C4-2B (cell line): ENCODE measurements at regions not wholly inside any gene's neighbourhood (a gene's known extent, or its start where the extent isn't known, plus 50 kb on each side); places are given as distances from the start of the nearest gene placed in this dataset.

Experiments
- H3K27ac ChIP-seq: fragments of 450-650 bp; 2 replicates; pipeline ENCODE4 v1.5.1; 2017
- ZFX ChIP-seq: fragments of 450-650 bp; IDR thresholded peaks from 2 replicates; pipeline ENCODE4 v1.6.1; 2017
- TF ChIP-seq, protein P1 (sequence below): fragments of 450-650 bp; conservative IDR thresholded peaks from 2 replicates; pipeline ENCODE4 v1.5.1; 2017; ENCODE audit warnings: mild to moderate bottlenecking

- no peak overlapping the region for H3K27ac ChIP-seq
- TF ChIP-seq, protein P1, sequence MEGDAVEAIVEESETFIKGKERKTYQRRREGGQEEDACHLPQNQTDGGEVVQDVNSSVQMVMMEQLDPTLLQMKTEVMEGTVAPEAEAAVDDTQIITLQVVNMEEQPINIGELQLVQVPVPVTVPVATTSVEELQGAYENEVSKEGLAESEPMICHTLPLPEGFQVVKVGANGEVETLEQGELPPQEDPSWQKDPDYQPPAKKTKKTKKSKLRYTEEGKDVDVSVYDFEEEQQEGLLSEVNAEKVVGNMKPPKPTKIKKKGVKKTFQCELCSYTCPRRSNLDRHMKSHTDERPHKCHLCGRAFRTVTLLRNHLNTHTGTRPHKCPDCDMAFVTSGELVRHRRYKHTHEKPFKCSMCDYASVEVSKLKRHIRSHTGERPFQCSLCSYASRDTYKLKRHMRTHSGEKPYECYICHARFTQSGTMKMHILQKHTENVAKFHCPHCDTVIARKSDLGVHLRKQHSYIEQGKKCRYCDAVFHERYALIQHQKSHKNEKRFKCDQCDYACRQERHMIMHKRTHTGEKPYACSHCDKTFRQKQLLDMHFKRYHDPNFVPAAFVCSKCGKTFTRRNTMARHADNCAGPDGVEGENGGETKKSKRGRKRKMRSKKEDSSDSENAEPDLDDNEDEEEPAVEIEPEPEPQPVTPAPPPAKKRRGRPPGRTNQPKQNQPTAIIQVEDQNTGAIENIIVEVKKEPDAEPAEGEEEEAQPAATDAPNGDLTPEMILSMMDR, result no peak
- no peak for TF ChIP-seq ZFX
Observed at GRCh38 chr18:72375618-72376017, 168.5 kb downstream of the CBLN2 start.

DNA sequence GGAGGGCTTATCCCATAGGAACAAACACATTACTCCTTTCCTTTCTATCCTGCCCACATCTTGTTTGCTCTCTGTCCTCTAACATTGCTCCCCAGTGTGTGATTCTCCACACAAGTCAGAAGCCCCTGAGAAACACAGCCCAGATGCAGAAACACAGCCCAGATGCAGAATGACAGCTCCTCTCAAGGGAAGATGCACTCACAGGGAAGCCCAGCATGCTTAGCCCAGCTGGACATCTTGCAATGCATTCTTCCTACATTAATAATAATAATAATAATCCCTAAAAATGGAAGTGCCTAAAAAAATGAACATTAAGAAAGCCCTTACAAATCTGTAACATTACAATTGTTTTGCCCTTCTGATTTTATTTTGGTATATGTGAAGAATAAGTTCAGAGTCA, 172.1 kb downstream of the CBLN2 start:
- TF ChIP-seq, protein P1, result no peak
- no peak for TF ChIP-seq ZFX
- no peak overlapping the region for H3K27ac ChIP-seq

GRCh38 chr18:72368308-72368707, 175.8 kb downstream of the CBLN2 start:
- H3K27ac ChIP-seq, result no peak overlapping the region
- no peak for TF ChIP-seq ZFX
- TF ChIP-seq, protein P1, result no peak

DNA sequence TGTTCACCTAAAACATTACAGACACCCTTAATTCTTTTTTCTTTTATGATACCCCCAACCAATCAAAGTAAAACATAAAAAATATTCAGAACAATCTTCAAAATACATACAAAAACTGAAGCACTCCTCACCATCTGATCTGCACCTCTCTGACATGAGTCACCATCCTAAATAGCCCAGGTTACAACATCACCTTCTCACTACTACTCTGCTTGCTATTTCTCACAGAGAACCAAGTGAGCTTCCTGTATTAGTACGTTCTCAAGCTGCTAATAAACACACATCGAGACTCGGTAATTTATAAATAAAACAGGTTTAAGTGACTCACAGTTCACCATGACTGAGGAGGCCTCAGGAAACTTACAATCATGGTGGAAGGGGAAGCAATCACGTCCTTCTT, 183.5 kb downstream of the CBLN2 start:
- TF ChIP-seq ZFX, result no peak
- TF ChIP-seq, protein P1, result no peak
- no peak overlapping the region for H3K27ac ChIP-seq

DNA sequence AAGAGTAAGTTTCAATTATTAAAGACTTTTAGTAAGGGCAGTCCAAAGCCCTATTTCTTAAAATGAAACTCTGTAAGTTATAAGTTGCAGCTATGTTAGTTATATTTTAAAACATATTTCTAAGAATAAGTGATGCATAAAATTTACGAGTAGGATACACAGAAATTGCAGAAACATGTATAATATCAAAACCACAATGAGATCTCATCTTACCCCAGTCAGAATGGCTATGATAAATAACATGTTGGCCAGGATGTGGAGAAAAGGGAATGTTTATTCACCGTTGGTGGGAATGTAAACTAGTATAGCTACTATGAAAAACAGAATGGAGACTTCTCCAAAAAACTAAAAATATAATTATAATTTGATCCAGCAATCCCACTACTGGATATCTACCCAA, 201.2 kb downstream of the CBLN2 start:
- TF ChIP-seq, protein P1, result no peak
- TF ChIP-seq ZFX, result no peak
- no peak overlapping the region for H3K27ac ChIP-seq

- TF ChIP-seq ZFX, result no peak
- TF ChIP-seq, protein P1, result no peak
- H3K27ac ChIP-seq, result no peak overlapping the region
Observed at GRCh38 chr18:72339976-72340375, 204.2 kb downstream of the CBLN2 start.

DNA sequence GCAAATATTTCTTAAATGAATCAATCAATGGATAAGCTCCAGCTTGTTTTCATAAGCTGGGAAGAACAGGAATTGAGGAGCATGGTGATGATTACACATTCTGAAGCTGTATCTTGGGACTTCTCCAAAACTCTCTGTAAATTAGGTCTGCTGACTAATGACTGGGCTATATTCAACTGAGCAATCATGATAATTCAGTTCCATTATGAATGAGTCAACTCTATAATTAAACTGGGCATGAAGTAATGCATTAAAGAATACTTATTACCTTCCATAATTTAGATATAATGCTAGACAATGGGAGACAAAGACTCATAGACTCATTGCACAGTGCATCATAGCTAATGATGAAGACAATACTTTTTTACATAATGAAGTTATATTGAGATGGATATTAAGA, 207.4 kb downstream of the CBLN2 start:
- H3K27ac ChIP-seq, result no peak overlapping the region
- TF ChIP-seq, protein P1, result no peak

DNA sequence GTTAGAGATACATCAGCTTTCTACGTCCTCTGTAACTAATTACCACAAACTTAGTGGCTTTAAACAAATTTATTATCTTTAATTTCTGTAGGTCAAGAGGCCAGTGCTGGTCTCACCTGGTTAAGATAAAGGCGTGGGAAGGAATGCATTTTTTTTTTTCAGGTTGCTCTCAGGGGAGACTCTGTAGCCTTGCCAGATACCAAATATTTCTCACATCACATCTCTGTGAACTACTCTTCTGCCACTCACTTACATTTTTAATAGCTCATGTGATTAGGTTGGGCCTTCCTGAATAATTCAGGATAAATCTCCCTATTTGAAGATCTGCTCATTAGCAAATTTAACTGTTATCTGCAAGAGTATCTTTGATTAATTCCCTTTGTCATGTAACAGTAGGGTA, 214.6 kb downstream of the CBLN2 start:
- TF ChIP-seq, protein P1, result no peak
- TF ChIP-seq ZFX, result no peak
- H3K27ac ChIP-seq, result no peak overlapping the region
